Activated naive CD4-positive, alpha-beta T cell treated with anti-CD3 and anti-CD28 coated beads, Interleukin-2, amount 10 ng/mL, durations not matched to agents 7 days and 5 days (primary cell): ENCODE measurements at regions not wholly inside any gene's neighbourhood (a gene's known extent, or its start where the extent isn't known, plus 50 kb on each side); places are given as distances from the start of the nearest gene placed in this dataset.
"Not testable (repeated sequence)": the region's sequence is repeated elsewhere in the genome, so short reads cannot be mapped to it uniquely, and the experiment has no call there.

ENCODE experiments used
- CTCF ChIA-PET: fragments of 350-600 bp; sonication (Branson Sonifier 250); formaldehyde crosslinking; loops from one replicate; lab custom pipeline; 2021; ENCODE audit warnings: antibody characterized with exemption; lab: Charles Lee
- DNase-seq: peaks from one replicate; pipeline ENCODE4 v3.0.0-alpha.2; 2020
- H3K27ac Mint-ChIP-seq: one replicate; pipeline ENCODE4 v1.8.0; 2021; ENCODE audit warnings: mild to moderate bottlenecking, moderate library complexity, mixed read lengths
- H3K27me3 Mint-ChIP-seq: one replicate; pipeline ENCODE4 v1.8.0; 2021; ENCODE audit warnings: mild to moderate bottlenecking, mixed read lengths
- H3K36me3 Mint-ChIP-seq: one replicate; pipeline ENCODE4 v1.8.0; 2021; ENCODE audit warnings: mixed read lengths
- H3K4me1 Mint-ChIP-seq: one replicate; pipeline ENCODE4 v1.8.0; 2021; ENCODE audit warnings: mixed read lengths
- H3K4me3 Mint-ChIP-seq: one replicate; pipeline ENCODE4 v1.8.0; 2021; ENCODE audit warnings: mild to moderate bottlenecking, moderate library complexity, mixed read lengths
- H3K9me3 Mint-ChIP-seq: one replicate; pipeline ENCODE4 v1.8.0; 2021; ENCODE audit warnings: mixed read lengths

GRCh38 chr14:43647302-43647701 lies 859.8 kb downstream of the FSCB start:
- H3K4me3 Mint-ChIP-seq: no peak overlapping the region
- H3K27ac Mint-ChIP-seq: no peak overlapping the region
- no peaks in the 10 kb centered on the region for H3K36me3 Mint-ChIP-seq
- peaks cover 15% of the 10 kb centered on the region for H3K9me3 Mint-ChIP-seq
- no peaks in the 10 kb centered on the region for H3K27me3 Mint-ChIP-seq
- no peaks in the 10 kb centered on the region for H3K4me1 Mint-ChIP-seq
- CTCF ChIA-PET: no interaction called here
- no peak for DNase-seq

GRCh38 chr14:43640718-43641267 lies 866.3 kb downstream of the FSCB start:
- Mint-ChIP-seq H3K4me1 (no peaks in the 10 kb centered on the region), H3K36me3 (no peaks in the 10 kb centered on the region), H3K27ac (no peak overlapping the region), H3K27me3 (no peaks in the 10 kb centered on the region), H3K9me3 (peaks cover 2% of the 10 kb centered on the region), H3K4me3 (no peak overlapping the region)
- no peak for DNase-seq
- CTCF ChIA-PET: no interaction called here

GRCh38 chr14:43625294-43625693 lies 881.8 kb downstream of the FSCB start:
- CTCF ChIA-PET: no interaction called here

GRCh38 chr14:43621282-43621681 lies 885.8 kb downstream of the FSCB start:
- peaks cover 2% of the 10 kb centered on the region for H3K9me3 Mint-ChIP-seq

More at GRCh38 chr14:43625294-43625693, 881.8 kb downstream of the FSCB start:
- no peak for DNase-seq
- Mint-ChIP-seq H3K4me3 (no peak overlapping the region), H3K27me3 (no peaks in the 10 kb centered on the region), H3K9me3 (peaks cover 2% of the 10 kb centered on the region), H3K36me3 (no peaks in the 10 kb centered on the region), H3K27ac (no peak overlapping the region), H3K4me1 (no peaks in the 10 kb centered on the region)

GRCh38 chr14:43595096-43595772 lies 911.8 kb downstream of the FSCB start:
- no peak overlapping the region for H3K27ac Mint-ChIP-seq
- no peak for DNase-seq
- CTCF ChIA-PET: no interaction called here
- H3K4me1 Mint-ChIP-seq: no peaks in the 10 kb centered on the region
- no peak overlapping the region for H3K4me3 Mint-ChIP-seq
- peaks cover 12% of the 10 kb centered on the region for H3K9me3 Mint-ChIP-seq
- no peaks in the 10 kb centered on the region for H3K36me3 Mint-ChIP-seq
- H3K27me3 Mint-ChIP-seq: no peaks in the 10 kb centered on the region

More at GRCh38 chr14:43621282-43621681, 885.8 kb downstream of the FSCB start:
- Mint-ChIP-seq H3K36me3 (no peaks in the 10 kb centered on the region), H3K4me3 (no peak overlapping the region), H3K27ac (no peak overlapping the region), H3K27me3 (no peaks in the 10 kb centered on the region), H3K4me1 (no peaks in the 10 kb centered on the region)
- DNase-seq: no peak
- CTCF ChIA-PET: no interaction called here

GRCh38 chr14:43591776-43592175 lies 915.3 kb downstream of the FSCB start:
- no peak for DNase-seq
- Mint-ChIP-seq H3K4me3 (no peak overlapping the region), H3K27ac (no peak overlapping the region), H3K27me3 (no peaks in the 10 kb centered on the region), H3K4me1 (no peaks in the 10 kb centered on the region), H3K9me3 (peaks cover 6% of the 10 kb centered on the region), H3K36me3 (no peaks in the 10 kb centered on the region)
- CTCF ChIA-PET: no interaction called here

- Mint-ChIP-seq H3K4me1 (no peaks in the 10 kb centered on the region), H3K9me3 (no peaks in the 10 kb centered on the region), H3K27ac (no peak overlapping the region), H3K27me3 (no peaks in the 10 kb centered on the region), H3K36me3 (no peaks in the 10 kb centered on the region), H3K4me3 (no peak overlapping the region)
- CTCF ChIA-PET: no interaction called here
- DNase-seq: no peak
These were observed 919.9 kb downstream of the FSCB start for GRCh38 chr14:43587183-43587582.

- Mint-ChIP-seq H3K4me3 (no peak overlapping the region), H3K4me1 (no peaks in the 10 kb centered on the region), H3K27me3 (no peaks in the 10 kb centered on the region), H3K27ac (no peak overlapping the region), H3K9me3 (peaks cover 13% of the 10 kb centered on the region), H3K36me3 (no peaks in the 10 kb centered on the region)
- no peak for DNase-seq
- CTCF ChIA-PET: no interaction called here
These were observed 927.4 kb downstream of the FSCB start for GRCh38 chr14:43579671-43580070.

- no peaks in the 10 kb centered on the region for H3K27me3 Mint-ChIP-seq
- no peaks in the 10 kb centered on the region for H3K36me3 Mint-ChIP-seq
- no peak overlapping the region for H3K4me3 Mint-ChIP-seq
- peaks cover 2% of the 10 kb centered on the region for H3K9me3 Mint-ChIP-seq
- CTCF ChIA-PET: no interaction called here
- no peaks in the 10 kb centered on the region for H3K4me1 Mint-ChIP-seq
- H3K27ac Mint-ChIP-seq: no peak overlapping the region
- DNase-seq: no peak
These were observed 939.1 kb downstream of the FSCB start for GRCh38 chr14:43568022-43568421.

- Mint-ChIP-seq H3K36me3 (no peaks in the 10 kb centered on the region), H3K9me3 (peaks cover 3% of the 10 kb centered on the region), H3K4me1 (no peaks in the 10 kb centered on the region), H3K4me3 (no peak overlapping the region), H3K27me3 (no peaks in the 10 kb centered on the region), H3K27ac (no peak overlapping the region)
- DNase-seq: no peak
- CTCF ChIA-PET: no interaction called here
These were observed 958.7 kb downstream of the FSCB start for GRCh38 chr14:43548368-43548767.

- CTCF ChIA-PET, H3K4me3 Mint-ChIP-seq, DNase-seq, H3K27ac Mint-ChIP-seq, H3K27me3 Mint-ChIP-seq, H3K9me3 Mint-ChIP-seq, H3K36me3 Mint-ChIP-seq, H3K4me1 Mint-ChIP-seq: not testable (repeated sequence)
These were observed 959.5 kb downstream of the FSCB start for GRCh38 chr14:43547596-43547995.

GRCh38 chr14:43541356-43541755 lies 965.7 kb downstream of the FSCB start:
- CTCF ChIA-PET: no interaction called here
- H3K4me3 Mint-ChIP-seq: no peak overlapping the region

GRCh38 chr14:43540948-43541347 lies 966.1 kb downstream of the FSCB start:
- H3K9me3 Mint-ChIP-seq: peaks cover 12% of the 10 kb centered on the region
- H3K36me3 Mint-ChIP-seq: no peaks in the 10 kb centered on the region
- no peak overlapping the region for H3K4me3 Mint-ChIP-seq
- no peak for DNase-seq
- H3K27ac Mint-ChIP-seq: no peak overlapping the region
- no peaks in the 10 kb centered on the region for H3K4me1 Mint-ChIP-seq
- H3K27me3 Mint-ChIP-seq: no peaks in the 10 kb centered on the region
- CTCF ChIA-PET: no interaction called here

More at GRCh38 chr14:43541356-43541755, 965.7 kb downstream of the FSCB start:
- DNase-seq: no peak
- Mint-ChIP-seq H3K27me3 (no peaks in the 10 kb centered on the region), H3K27ac (no peak overlapping the region), H3K9me3 (peaks cover 12% of the 10 kb centered on the region), H3K4me1 (no peaks in the 10 kb centered on the region), H3K36me3 (no peaks in the 10 kb centered on the region)

- Mint-ChIP-seq H3K27ac (no peak overlapping the region), H3K4me1 (no peaks in the 10 kb centered on the region), H3K27me3 (no peaks in the 10 kb centered on the region), H3K36me3 (peaks cover 2% of the 10 kb centered on the region), H3K4me3 (no peak overlapping the region), H3K9me3 (peaks cover 22% of the 10 kb centered on the region)
- CTCF ChIA-PET: no interaction called here
- no peak for DNase-seq
These were observed 967.9 kb downstream of the FSCB start for GRCh38 chr14:43539210-43539609.

GRCh38 chr14:43535231-43535838 lies 971.7 kb downstream of the FSCB start:
- CTCF ChIA-PET: no interaction called here
- Mint-ChIP-seq H3K27me3 (no peaks in the 10 kb centered on the region), H3K27ac (no peak overlapping the region), H3K9me3 (peaks cover 24% of the 10 kb centered on the region), H3K4me3 (no peak overlapping the region), H3K36me3 (peaks cover 2% of the 10 kb centered on the region), H3K4me1 (no peaks in the 10 kb centered on the region)
- DNase-seq: no peak
